ENCODE measurements at regions not wholly inside any gene's neighbourhood (a gene's known extent, or its start where the extent isn't known, plus 50 kb on each side); places are given as distances from the start of the nearest gene placed in this dataset.
A peak's percentile ranks its signal among the peaks of the same experiment; 100 is the strongest.
"Not testable (repeated sequence)": the region's sequence is repeated elsewhere in the genome, so short reads cannot be mapped to it uniquely, and the experiment has no call there.

GRCh38 chr5:87588316-87588715, 175.6 kb upstream of the CCNH start:
- DNase-seq: no peak

- DNase-seq: not testable (repeated sequence)
Measured at GRCh38 chr5:87583704-87584103, 171.0 kb upstream of the CCNH start.

- no peak for DNase-seq
Measured at GRCh38 chr5:87582149-87582548, 169.4 kb upstream of the CCNH start.

GRCh38 chr5:87581661-87582060, 168.9 kb upstream of the CCNH start:
- DNase-seq: no peak

- DNase-seq: no peak
Measured at GRCh38 chr5:87579678-87580077, 166.9 kb upstream of the CCNH start.

GRCh38 chr5:87576867-87577266, 164.1 kb upstream of the CCNH start:
- no peak for DNase-seq

- DNase-seq: not testable (repeated sequence)
Measured at GRCh38 chr5:87576306-87576705, 163.6 kb upstream of the CCNH start.

GRCh38 chr5:87574106-87574505, 161.4 kb upstream of the CCNH start:
- DNase-seq: no peak

- DNase-seq: no peak
Measured at GRCh38 chr5:87572611-87573010, 159.9 kb upstream of the CCNH start.

GRCh38 chr5:87572090-87572489, 159.4 kb upstream of the CCNH start:
- no peak for DNase-seq

- DNase-seq: no peak
Measured at GRCh38 chr5:87570366-87570765, 157.6 kb upstream of the CCNH start.

- DNase-seq: no peak
Measured at GRCh38 chr5:87562068-87562467, 149.3 kb upstream of the CCNH start.

GRCh38 chr5:87560528-87560927, 147.8 kb upstream of the CCNH start:
- no peak for DNase-seq

- DNase-seq: peak; percentile 43
Measured at GRCh38 chr5:87551911-87552310, 139.2 kb upstream of the CCNH start.

- DNase-seq: no peak
Measured at GRCh38 chr5:87541676-87542075, 128.9 kb upstream of the CCNH start.

- DNase-seq: peak; percentile 83
Measured at GRCh38 chr5:87541033-87541432, 128.3 kb upstream of the CCNH start.

GRCh38 chr5:87539839-87540238, 127.1 kb upstream of the CCNH start:
- DNase-seq: no peak

GRCh38 chr5:87536365-87536764, 123.6 kb upstream of the CCNH start:
- DNase-seq: no peak

- no peak for DNase-seq
Measured at GRCh38 chr5:87535706-87536105, 123.0 kb upstream of the CCNH start.

GRCh38 chr5:87529486-87530076, 116.9 kb upstream of the CCNH start:
- DNase-seq: no peak

- no peak for DNase-seq
Measured at GRCh38 chr5:87526131-87526530, 113.4 kb upstream of the CCNH start.

- no peak for DNase-seq
Measured at GRCh38 chr5:87524217-87524616, 111.5 kb upstream of the CCNH start.

GRCh38 chr5:87511778-87512177, 99.0 kb upstream of the CCNH start:
- not testable (repeated sequence) for DNase-seq

- DNase-seq: no peak
Measured at GRCh38 chr5:87503004-87503403, 90.3 kb upstream of the CCNH start.
